ENCODE measurements at regions not wholly inside any gene's neighbourhood (a gene's known extent, or its start where the extent isn't known, plus 50 kb on each side); places are given as distances from the start of the nearest gene placed in this dataset.

GRCh38 chr15:87224404-87224803, 1032.1 kb downstream of the NTRK3 start:
- TF ChIP-seq SP1 (IDR thresholded peaks at IDR 0.05; ENCODE audit: low read depth), result no peak
- no peak for TF ChIP-seq RAD21 (IDR thresholded peaks at IDR 0.05; ENCODE audit: low read depth)
- TF ChIP-seq POLR2A (IDR thresholded peaks at IDR 0.05; ENCODE audit: borderline replicate concordance, extremely low read depth, insufficient read depth, insufficient read length), result no peak
- TF ChIP-seq CBX3 (IDR thresholded peaks at IDR 0.05; ENCODE audit: low read depth), result no peak
- no peak for TF ChIP-seq SIN3A (IDR thresholded peaks at IDR 0.05; ENCODE audit: low read depth)
- no peak for TF ChIP-seq SRF (IDR thresholded peaks at IDR 0.05; ENCODE audit: low read depth)
- TF ChIP-seq ZNF274 (IDR thresholded peaks at IDR 0.05; ENCODE audit: low read depth, low read length), result no peak
- TF ChIP-seq YY1 (IDR thresholded peaks at IDR 0.05; ENCODE audit: extremely low read depth, insufficient replicate concordance, low read depth, low read length), result no peak
- no peak for TF ChIP-seq TCF7L2 (IDR thresholded peaks at IDR 0.05; ENCODE audit: borderline replicate concordance, extremely low read depth, insufficient read depth, insufficient read length)
- TF ChIP-seq EGR1 (IDR thresholded peaks at IDR 0.05; ENCODE audit: low read depth), result no peak
- TF ChIP-seq ZFX (IDR thresholded peaks at IDR 0.05), result no peak
- TF ChIP-seq, protein P1, sequence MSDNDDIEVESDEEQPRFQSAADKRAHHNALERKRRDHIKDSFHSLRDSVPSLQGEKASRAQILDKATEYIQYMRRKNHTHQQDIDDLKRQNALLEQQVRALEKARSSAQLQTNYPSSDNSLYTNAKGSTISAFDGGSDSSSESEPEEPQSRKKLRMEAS (IDR thresholded peaks at IDR 0.05), result no peak
- TF ChIP-seq EZH2 (IDR thresholded peaks at IDR 0.05), result no peak
- no peak for TF ChIP-seq EZH2phosphoT487 (IDR thresholded peaks at IDR 0.05; ENCODE audit: borderline replicate concordance)
- no peak for TF ChIP-seq ZBTB33 (IDR thresholded peaks at IDR 0.05; ENCODE audit: extremely low read depth, insufficient replicate concordance, low read length)
- no peak for TF ChIP-seq ELF1 (IDR thresholded peaks at IDR 0.05; ENCODE audit: borderline replicate concordance, low read depth)
- Histone ChIP-seq H3K4me1 (ENCODE audit: control insufficient read depth in 1 of 2, insufficient read depth in 2 of 2, low read length in 2 of 2) (no peaks in the 10 kb centered on the region), H3K4me2 (ENCODE audit: low read length) (no peak overlapping the region), H2AFZ (ENCODE audit: low read depth, low read length, poor library complexity, severe bottlenecking) (no peak overlapping the region), H3K9me2 (ENCODE audit: insufficient read depth) (no peaks in the 10 kb centered on the region), H3K36me3 (ENCODE audit: control insufficient read depth in 1 of 2, insufficient read depth in 2 of 2, low read length in 2 of 2) (no peaks in the 10 kb centered on the region), H4K20me1 (ENCODE audit: insufficient read depth) (no peaks in the 10 kb centered on the region), H3K27ac (ENCODE audit: low read depth, low read length) (no peak overlapping the region), H3K27me3 (ENCODE audit: insufficient read depth, low read length) (no peaks in the 10 kb centered on the region), H3K9ac (ENCODE audit: low read length) (no peak overlapping the region), H3K4me3 (replicated peaks in 1 of 2; ENCODE audit: low read depth in 1 of 2, low read length in 2 of 2) (no peak overlapping the region), H3K9me3 (ENCODE audit: control insufficient read depth in 1 of 2, insufficient read depth in 1 of 2, low read depth in 1 of 2, low read length in 2 of 2) (peaks cover 0 to 25% of the 10 kb centered on the region in 2 experiments; a peak in 2 of 4 replicates), H3K79me2 (ENCODE audit: insufficient read depth, low read length) (no peaks in the 10 kb centered on the region)
- no TSS peak for BruUV-seq (replicated peaks)
- DNase-seq (ENCODE audit: low read depth, low spot score) (no peak), ATAC-seq (no peak)
- ChIA-PET CTCF (no interaction called here), POLR2A (no interaction called here), RAD21 (ENCODE audit: low non-redundant PET in 1 of 2, low total read pairs in 2 of 2, uncharacterized antibody in 2 of 2, unreplicated experiment in 2 of 2) (no interaction called here)
- intact Hi-C loops (cut with micrococcal nuclease), result no loop called here
